Left ventricle myocardium inferior (tissue), 1 donor: ENCODE measurements at regions not wholly inside any gene's neighbourhood (a gene's known extent, or its start where the extent isn't known, plus 50 kb on each side); places are given as distances from the start of the nearest gene placed in this dataset.
"Not testable (repeated sequence)": the region's sequence is repeated elsewhere in the genome, so short reads cannot be mapped to it uniquely, and the experiment has no call there.

Source experiments
- DNase-seq: peaks from one replicate; pipeline ENCODE4 v3.0.0-alpha.2; 2020
- H3K27ac ChIP-seq: fragments of 200-600 bp; replicated peaks from 2 replicates; pipeline ENCODE4 v1.8.0; 2021
- H3K27me3 ChIP-seq: fragments of 200-600 bp; 2 replicates; pipeline ENCODE4 v1.8.0; 2021; ENCODE audit warnings: low read depth
- H3K36me3 ChIP-seq: fragments of 200-600 bp; 2 replicates; pipeline ENCODE4 v1.8.0; 2021
- H3K4me1 ChIP-seq: fragments of 200-600 bp; 2 replicates; pipeline ENCODE4 v1.8.0; 2021
- H3K4me3 ChIP-seq: fragments of 200-600 bp; 2 replicates; pipeline ENCODE4 v1.8.0; 2021; ENCODE audit warnings: mild to moderate bottlenecking, moderate library complexity
- H3K9me3 ChIP-seq: fragments of 200-600 bp; replicated peaks from 2 replicates; pipeline ENCODE4 v1.8.0; 2021
- intact Hi-C: fragments of 100-400 bp; cut with micrococcal nuclease; formaldehyde crosslinking; loops from one replicate; pipeline ENCODE4 v1.11.0; 2022
- TF ChIP-seq, protein P1 (sequence below): fragments of 200-600 bp; IDR thresholded peaks from 2 replicates; pipeline ENCODE4 v1.8.0; 2021; ENCODE audit warnings: antibody characterized with exemption, mild to moderate bottlenecking, borderline replicate concordance
- donor health status: DM: no; HTN: yes; CAD: no; lungs with severe emphysema.

DNA sequence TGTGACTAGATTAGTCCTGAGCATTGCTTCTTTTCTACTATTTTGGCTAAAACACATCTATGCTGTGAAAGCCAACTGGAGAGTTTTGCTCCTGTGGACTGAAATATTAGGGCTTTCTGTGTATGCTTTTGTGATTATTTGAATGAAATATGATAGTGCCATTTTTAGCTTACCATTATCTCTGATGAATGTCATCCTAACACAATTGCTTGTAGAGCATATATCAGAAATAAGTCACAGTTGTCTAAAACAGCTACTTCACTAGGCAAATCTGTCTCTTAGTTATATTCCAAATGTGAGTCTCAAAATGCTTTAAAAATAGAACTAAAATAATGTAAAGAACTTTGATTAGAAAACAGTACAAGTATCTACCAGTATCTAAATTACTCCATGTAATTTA lies 401.4 kb upstream of the PTCHD4 start:
- H3K27me3 ChIP-seq: no peaks in the 10 kb centered on the region
- H3K4me1 ChIP-seq: no peaks in the 10 kb centered on the region
- TF ChIP-seq, protein P1, sequence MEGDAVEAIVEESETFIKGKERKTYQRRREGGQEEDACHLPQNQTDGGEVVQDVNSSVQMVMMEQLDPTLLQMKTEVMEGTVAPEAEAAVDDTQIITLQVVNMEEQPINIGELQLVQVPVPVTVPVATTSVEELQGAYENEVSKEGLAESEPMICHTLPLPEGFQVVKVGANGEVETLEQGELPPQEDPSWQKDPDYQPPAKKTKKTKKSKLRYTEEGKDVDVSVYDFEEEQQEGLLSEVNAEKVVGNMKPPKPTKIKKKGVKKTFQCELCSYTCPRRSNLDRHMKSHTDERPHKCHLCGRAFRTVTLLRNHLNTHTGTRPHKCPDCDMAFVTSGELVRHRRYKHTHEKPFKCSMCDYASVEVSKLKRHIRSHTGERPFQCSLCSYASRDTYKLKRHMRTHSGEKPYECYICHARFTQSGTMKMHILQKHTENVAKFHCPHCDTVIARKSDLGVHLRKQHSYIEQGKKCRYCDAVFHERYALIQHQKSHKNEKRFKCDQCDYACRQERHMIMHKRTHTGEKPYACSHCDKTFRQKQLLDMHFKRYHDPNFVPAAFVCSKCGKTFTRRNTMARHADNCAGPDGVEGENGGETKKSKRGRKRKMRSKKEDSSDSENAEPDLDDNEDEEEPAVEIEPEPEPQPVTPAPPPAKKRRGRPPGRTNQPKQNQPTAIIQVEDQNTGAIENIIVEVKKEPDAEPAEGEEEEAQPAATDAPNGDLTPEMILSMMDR: no peak
- H3K36me3 ChIP-seq: no peaks in the 10 kb centered on the region
- no peak for DNase-seq
- no peak overlapping the region for H3K27ac ChIP-seq
- no peaks in the 10 kb centered on the region for H3K9me3 ChIP-seq
- H3K4me3 ChIP-seq: no peak overlapping the region
- intact Hi-C loops: no loop called here

DNA sequence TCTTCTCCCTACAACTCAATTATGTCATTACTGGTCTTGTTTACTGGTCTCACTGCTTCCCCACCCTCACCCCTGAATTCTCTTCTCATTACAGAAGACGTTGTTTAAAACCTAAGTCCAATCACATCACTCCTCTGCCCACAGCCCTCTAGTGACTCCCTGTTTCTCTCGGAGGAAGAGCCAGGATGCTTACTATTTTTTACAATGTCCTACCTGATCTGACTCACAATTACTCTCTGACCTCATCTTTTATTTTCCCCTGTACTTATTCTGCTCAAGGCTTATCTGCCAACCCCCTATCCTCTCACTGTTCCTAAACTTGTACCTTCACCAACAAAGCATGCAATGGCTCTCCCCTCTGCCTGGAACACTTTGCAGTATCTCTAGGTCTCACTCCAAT lies 400.4 kb upstream of the PTCHD4 start:
- H3K4me1 ChIP-seq: no peaks in the 10 kb centered on the region
- no peaks in the 10 kb centered on the region for H3K27me3 ChIP-seq
- H3K36me3 ChIP-seq: no peaks in the 10 kb centered on the region
- intact Hi-C loops: no loop called here
- DNase-seq: no peak
- H3K27ac ChIP-seq: no peak overlapping the region
- H3K9me3 ChIP-seq: no peaks in the 10 kb centered on the region
- H3K4me3 ChIP-seq: no peak overlapping the region
- TF ChIP-seq, protein P1: no peak

DNA sequence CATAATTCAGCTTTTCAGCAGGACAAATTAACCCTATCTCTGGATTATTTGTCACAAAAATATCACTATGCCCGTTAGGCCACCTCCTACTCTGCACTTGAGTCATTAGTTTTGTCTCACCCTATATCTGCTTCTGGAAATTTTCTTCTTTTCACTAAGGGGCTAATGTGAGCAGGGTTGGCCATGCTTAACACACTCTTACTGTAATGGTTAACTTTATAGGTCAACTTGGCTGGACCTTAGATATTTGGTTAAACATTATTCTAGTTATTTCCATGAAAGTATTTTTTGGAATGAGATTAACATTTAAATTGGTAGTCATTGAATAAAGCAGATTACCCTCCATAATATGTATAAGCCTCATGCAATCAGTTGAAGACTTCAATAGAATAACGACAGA lies 394.6 kb upstream of the PTCHD4 start:
- peaks cover 28% of the 10 kb centered on the region for H3K9me3 ChIP-seq
- H3K4me1 ChIP-seq: no peaks in the 10 kb centered on the region
- no peak overlapping the region for H3K27ac ChIP-seq
- intact Hi-C loops: no loop called here
- TF ChIP-seq, protein P1: no peak
- H3K36me3 ChIP-seq: no peaks in the 10 kb centered on the region
- no peak for DNase-seq
- no peak overlapping the region for H3K4me3 ChIP-seq
- H3K27me3 ChIP-seq: no peaks in the 10 kb centered on the region

DNA sequence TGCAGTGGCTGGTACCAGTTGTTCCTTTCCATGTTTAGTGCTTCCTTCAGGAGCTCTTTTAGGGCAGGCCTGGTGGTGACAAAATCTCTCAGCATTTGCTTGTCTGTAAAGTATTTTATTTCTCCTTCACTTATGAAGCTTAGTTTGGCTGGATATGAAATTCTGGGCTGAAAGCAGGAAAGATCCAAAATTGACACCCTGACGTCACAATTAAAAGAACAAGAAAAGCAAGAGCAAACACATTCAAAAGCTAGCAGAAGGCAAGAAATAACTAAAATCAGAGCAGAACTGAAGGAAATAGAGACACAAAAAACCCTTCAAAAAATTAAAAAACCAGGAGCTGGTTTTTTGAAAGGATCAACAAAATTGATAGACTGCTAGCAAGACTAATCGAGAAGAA lies 382.4 kb upstream of the PTCHD4 start:
- H3K4me3 ChIP-seq, H3K36me3 ChIP-seq, H3K4me1 ChIP-seq, H3K27me3 ChIP-seq, intact Hi-C loops, DNase-seq, H3K9me3 ChIP-seq, H3K27ac ChIP-seq: not testable (repeated sequence)

DNA sequence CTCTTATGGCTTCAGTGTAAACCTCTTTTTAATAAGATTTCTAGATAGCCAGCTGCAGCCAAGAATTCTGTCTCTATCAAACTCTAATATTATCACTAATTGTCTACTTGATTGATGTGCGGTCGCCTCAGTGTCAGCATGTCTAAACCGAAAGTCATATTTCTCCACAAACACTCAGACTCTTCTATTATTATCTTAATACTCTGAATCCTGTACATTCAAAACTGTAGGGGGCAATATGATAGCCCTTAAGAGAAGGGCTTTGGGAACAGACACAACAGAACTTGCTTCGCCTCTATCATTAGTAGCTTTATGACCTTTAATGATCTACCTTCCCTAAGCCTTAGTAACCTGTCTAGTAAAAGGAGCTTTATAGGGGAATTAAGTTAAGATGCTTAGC lies 379.7 kb upstream of the PTCHD4 start:
- Histone ChIP-seq H3K4me1 (no peaks in the 10 kb centered on the region), H3K4me3 (no peak overlapping the region), H3K27ac (no peak overlapping the region), H3K27me3 (no peaks in the 10 kb centered on the region), H3K36me3 (no peaks in the 10 kb centered on the region), H3K9me3 (no peaks in the 10 kb centered on the region)
- intact Hi-C loops: no loop called here
- no peak for DNase-seq
- TF ChIP-seq, protein P1: no peak

DNA sequence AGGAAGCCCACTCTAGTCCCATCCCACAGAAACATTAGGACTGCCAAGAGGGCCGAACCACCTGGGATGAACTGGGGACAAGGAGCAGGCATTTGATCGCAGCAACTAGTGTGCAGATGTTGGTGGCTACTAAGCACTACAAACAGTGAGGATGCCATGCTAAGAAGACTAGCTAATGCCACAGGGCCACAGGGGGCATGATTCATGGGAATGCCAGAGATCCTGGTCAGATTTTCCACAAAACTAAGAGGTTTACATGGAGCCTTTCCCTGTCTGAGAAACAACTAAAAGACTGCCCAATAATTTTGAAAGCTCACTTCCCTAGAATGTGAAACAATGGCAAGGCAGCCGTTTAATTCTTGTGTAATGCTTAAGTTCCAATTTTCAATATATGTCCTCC lies 375.9 kb upstream of the PTCHD4 start:
- no peaks in the 10 kb centered on the region for H3K4me1 ChIP-seq
- H3K4me3 ChIP-seq: no peak overlapping the region
- TF ChIP-seq, protein P1: no peak
- no peak for DNase-seq
- H3K9me3 ChIP-seq: no peaks in the 10 kb centered on the region
- no peaks in the 10 kb centered on the region for H3K36me3 ChIP-seq
- intact Hi-C loops: no loop called here
- H3K27me3 ChIP-seq: no peaks in the 10 kb centered on the region
- H3K27ac ChIP-seq: no peak overlapping the region
